ENCODE measurements at regions not wholly inside any gene's neighbourhood (a gene's known extent, or its start where the extent isn't known, plus 50 kb on each side); places are given as distances from the start of the nearest gene placed in this dataset.

GRCh38 chr20:19850198-19850533, 92.1 kb downstream of the RIN2 start:
- no peak for TF ChIP-seq POLR2A (IDR thresholded peaks at IDR 0.05; ENCODE audit: low read length)
- TF ChIP-seq GATA1 (IDR thresholded peaks at IDR 0.05; ENCODE audit: low read depth, low read length): no peak
